ELF-1 (cell line): ENCODE measurements at regions not wholly inside any gene's neighbourhood (a gene's known extent, or its start where the extent isn't known, plus 50 kb on each side); places are given as distances from the start of the nearest gene placed in this dataset.
"Not testable (repeated sequence)": the region's sequence is repeated elsewhere in the genome, so short reads cannot be mapped to it uniquely, and the experiment has no call there.

Experiments
- DNase-seq: peaks from one replicate; pipeline ENCODE4 v3.0.0-alpha.2; 2016; ENCODE audit warnings: low read depth, low spot score

GRCh38 chr1:82390627-82391026 lies 589.9 kb downstream of the ADGRL2 start:
- DNase-seq = no peak

- no peak for DNase-seq
These were observed 587.9 kb downstream of the ADGRL2 start for GRCh38 chr1:82388679-82389078.

GRCh38 chr1:82387012-82387366 lies 586.3 kb downstream of the ADGRL2 start:
- no peak for DNase-seq

GRCh38 chr1:82386365-82387011 lies 585.8 kb downstream of the ADGRL2 start:
- no peak for DNase-seq

- no peak for DNase-seq
These were observed 584.0 kb downstream of the ADGRL2 start for GRCh38 chr1:82384776-82385175.

- no peak for DNase-seq
These were observed 576.6 kb downstream of the ADGRL2 start for GRCh38 chr1:82377201-82377884.

- DNase-seq = no peak
These were observed 573.0 kb downstream of the ADGRL2 start for GRCh38 chr1:82373710-82374109.

GRCh38 chr1:82371844-82372498 lies 571.2 kb downstream of the ADGRL2 start:
- no peak for DNase-seq

GRCh38 chr1:82367456-82367855 lies 566.7 kb downstream of the ADGRL2 start:
- no peak for DNase-seq

GRCh38 chr1:82366689-82367088 lies 566.0 kb downstream of the ADGRL2 start:
- no peak for DNase-seq

- not testable (repeated sequence) for DNase-seq
These were observed 558.8 kb downstream of the ADGRL2 start for GRCh38 chr1:82359541-82359940.

- not testable (repeated sequence) for DNase-seq
These were observed 558.0 kb downstream of the ADGRL2 start for GRCh38 chr1:82358706-82359105.

GRCh38 chr1:82354546-82354945 lies 553.8 kb downstream of the ADGRL2 start:
- DNase-seq = peak; percentile 36

- DNase-seq = no peak
These were observed 547.8 kb downstream of the ADGRL2 start for GRCh38 chr1:82348487-82348886.

GRCh38 chr1:82346141-82346540 lies 545.4 kb downstream of the ADGRL2 start:
- no peak for DNase-seq

GRCh38 chr1:82343381-82343780 lies 542.6 kb downstream of the ADGRL2 start:
- no peak for DNase-seq

- DNase-seq = no peak
These were observed 536.9 kb downstream of the ADGRL2 start for GRCh38 chr1:82337635-82338034.

GRCh38 chr1:82330330-82330729 lies 529.6 kb downstream of the ADGRL2 start:
- DNase-seq = peak; percentile 10

GRCh38 chr1:82329226-82329625 lies 528.5 kb downstream of the ADGRL2 start:
- DNase-seq = no peak

GRCh38 chr1:82323144-82323841 lies 522.6 kb downstream of the ADGRL2 start:
- DNase-seq = no peak

GRCh38 chr1:82321794-82322193 lies 521.1 kb downstream of the ADGRL2 start:
- no peak for DNase-seq

GRCh38 chr1:82319546-82319945 lies 518.8 kb downstream of the ADGRL2 start:
- no peak for DNase-seq
